ENCODE measurements at regions not wholly inside any gene's neighbourhood (a gene's known extent, or its start where the extent isn't known, plus 50 kb on each side); places are given as distances from the start of the nearest gene placed in this dataset.

- TF ChIP-seq CSRNP3 (CRISPR knock-in tag; IDR thresholded peaks at IDR 0.05), result no peak
- no peak for TF ChIP-seq ZNF70 (CRISPR knock-in tag; IDR thresholded peaks at IDR 0.05)
- no peak for TF ChIP-seq PATZ1 (CRISPR knock-in tag; IDR thresholded peaks at IDR 0.05; ENCODE audit: borderline replicate concordance)
- TF ChIP-seq CSDC2 (CRISPR knock-in tag; IDR thresholded peaks at IDR 0.05), result no peak
- TF ChIP-seq ZC3H10 (CRISPR knock-in tag; IDR thresholded peaks at IDR 0.05), result no peak
- no peak for TF ChIP-seq OSR1 (CRISPR knock-in tag; IDR thresholded peaks at IDR 0.05)
- TF ChIP-seq TCF4 (CRISPR knock-in tag; IDR thresholded peaks at IDR 0.05; ENCODE audit: borderline replicate concordance), result no peak
- TF ChIP-seq ZNF8 (CRISPR knock-in tag; IDR thresholded peaks at IDR 0.05), result no peak
- TF ChIP-seq PPARA (CRISPR knock-in tag; IDR thresholded peaks at IDR 0.05; ENCODE audit: borderline replicate concordance), result no peak
- no peak for TF ChIP-seq ARNTL (CRISPR knock-in tag; IDR thresholded peaks at IDR 0.05; ENCODE audit: borderline replicate concordance, low read depth)
- TF ChIP-seq CREB5 (CRISPR knock-in tag; IDR thresholded peaks at IDR 0.05; ENCODE audit: low read depth), result no peak
- no peak for TF ChIP-seq TOX (CRISPR knock-in tag; IDR thresholded peaks at IDR 0.05; ENCODE audit: borderline replicate concordance)
- no peak for TF ChIP-seq POU6F1 (CRISPR knock-in tag; IDR thresholded peaks at IDR 0.05; ENCODE audit: borderline replicate concordance, low read depth)
- TF ChIP-seq ESRRG (CRISPR knock-in tag; IDR thresholded peaks at IDR 0.05), result no peak
- TF ChIP-seq ZFP3 (CRISPR knock-in tag; IDR thresholded peaks at IDR 0.05), result no peak
- TF ChIP-seq ISL1 (CRISPR knock-in tag; IDR thresholded peaks at IDR 0.05), result no peak
- TF ChIP-seq RARB (CRISPR knock-in tag; IDR thresholded peaks at IDR 0.05), result no peak
- TF ChIP-seq TSHZ2 (CRISPR knock-in tag; IDR thresholded peaks at IDR 0.05), result no peak
- no peak for ATAC-seq
Observed at GRCh38 chr1:60160141-60160540, 86.6 kb upstream of the C1orf87 start.

- TF ChIP-seq CREB5 (CRISPR knock-in tag; IDR thresholded peaks at IDR 0.05; ENCODE audit: low read depth) (no peak), ZNF70 (CRISPR knock-in tag; IDR thresholded peaks at IDR 0.05) (no peak), ISL1 (CRISPR knock-in tag; IDR thresholded peaks at IDR 0.05) (no peak), ESRRG (CRISPR knock-in tag; IDR thresholded peaks at IDR 0.05) (no peak), TCF4 (CRISPR knock-in tag; IDR thresholded peaks at IDR 0.05; ENCODE audit: borderline replicate concordance) (no peak), ZFP3 (CRISPR knock-in tag; IDR thresholded peaks at IDR 0.05) (no peak), BACH2 (CRISPR knock-in tag; IDR thresholded peaks at IDR 0.05; ENCODE audit: borderline replicate concordance) (no peak), ZC3H10 (CRISPR knock-in tag; IDR thresholded peaks at IDR 0.05) (no peak)
- ATAC-seq, result no peak
Observed at GRCh38 chr1:60156371-60156770, 82.8 kb upstream of the C1orf87 start.

GRCh38 chr1:60153961-60154360 lies 80.4 kb upstream of the C1orf87 start:
- no peak for TF ChIP-seq ZFP30 (CRISPR knock-in tag; IDR thresholded peaks at IDR 0.05)
- TF ChIP-seq SNAI2 (CRISPR knock-in tag; IDR thresholded peaks at IDR 0.05), result no peak
- TF ChIP-seq CSDC2 (CRISPR knock-in tag; IDR thresholded peaks at IDR 0.05), result no peak
- TF ChIP-seq PATZ1 (CRISPR knock-in tag; IDR thresholded peaks at IDR 0.05; ENCODE audit: borderline replicate concordance), result no peak
- TF ChIP-seq CSRNP3 (CRISPR knock-in tag; IDR thresholded peaks at IDR 0.05), result no peak
- no peak for TF ChIP-seq RARB (CRISPR knock-in tag; IDR thresholded peaks at IDR 0.05)
- TF ChIP-seq ZNF565 (CRISPR knock-in tag; conservative IDR thresholded peaks at IDR 0.05; ENCODE audit: low read depth), result no peak
- no peak for TF ChIP-seq ZC3H10 (CRISPR knock-in tag; IDR thresholded peaks at IDR 0.05)
- no peak for TF ChIP-seq CREB5 (CRISPR knock-in tag; IDR thresholded peaks at IDR 0.05; ENCODE audit: low read depth)
- TF ChIP-seq ARNTL (CRISPR knock-in tag; IDR thresholded peaks at IDR 0.05; ENCODE audit: borderline replicate concordance, low read depth), result no peak

More at GRCh38 chr1:60153961-60154360, 80.4 kb upstream of the C1orf87 start:
- ATAC-seq, result no peak
